ENCODE measurements at regions not wholly inside any gene's neighbourhood (a gene's known extent, or its start where the extent isn't known, plus 50 kb on each side); places are given as distances from the start of the nearest gene placed in this dataset.

DNA sequence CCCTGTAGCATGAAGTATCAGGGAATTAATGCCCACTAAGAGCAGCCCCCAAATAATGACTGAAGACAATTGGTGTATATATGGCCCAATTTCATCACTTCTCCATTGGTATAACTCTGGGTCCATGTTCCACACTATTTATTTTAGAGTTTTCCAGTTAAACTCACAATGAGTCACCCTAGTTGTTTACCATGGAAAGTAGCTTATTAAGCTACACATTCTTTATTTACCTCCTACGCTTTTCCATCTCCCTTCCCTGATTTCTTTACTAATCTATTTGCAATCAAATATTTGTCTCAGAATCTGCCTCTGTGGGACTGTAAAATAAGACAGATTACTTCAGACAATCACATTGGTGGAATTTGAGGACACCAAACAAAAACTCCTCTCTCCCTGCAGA is 655.6 kb downstream of the SORCS1 start:
- POLR2A ChIA-PET, result no interaction called here
- Histone ChIP-seq H3K4me3 (ENCODE audit: low read depth, low read length) (no peak overlapping the region), H3K27me3 (ENCODE audit: control insufficient read depth, insufficient read depth, low read length) (no peaks in the 10 kb centered on the region), H3K36me3 (ENCODE audit: control insufficient read depth, insufficient read depth, low read length) (no peaks in the 10 kb centered on the region)
- TF ChIP-seq, protein P1, sequence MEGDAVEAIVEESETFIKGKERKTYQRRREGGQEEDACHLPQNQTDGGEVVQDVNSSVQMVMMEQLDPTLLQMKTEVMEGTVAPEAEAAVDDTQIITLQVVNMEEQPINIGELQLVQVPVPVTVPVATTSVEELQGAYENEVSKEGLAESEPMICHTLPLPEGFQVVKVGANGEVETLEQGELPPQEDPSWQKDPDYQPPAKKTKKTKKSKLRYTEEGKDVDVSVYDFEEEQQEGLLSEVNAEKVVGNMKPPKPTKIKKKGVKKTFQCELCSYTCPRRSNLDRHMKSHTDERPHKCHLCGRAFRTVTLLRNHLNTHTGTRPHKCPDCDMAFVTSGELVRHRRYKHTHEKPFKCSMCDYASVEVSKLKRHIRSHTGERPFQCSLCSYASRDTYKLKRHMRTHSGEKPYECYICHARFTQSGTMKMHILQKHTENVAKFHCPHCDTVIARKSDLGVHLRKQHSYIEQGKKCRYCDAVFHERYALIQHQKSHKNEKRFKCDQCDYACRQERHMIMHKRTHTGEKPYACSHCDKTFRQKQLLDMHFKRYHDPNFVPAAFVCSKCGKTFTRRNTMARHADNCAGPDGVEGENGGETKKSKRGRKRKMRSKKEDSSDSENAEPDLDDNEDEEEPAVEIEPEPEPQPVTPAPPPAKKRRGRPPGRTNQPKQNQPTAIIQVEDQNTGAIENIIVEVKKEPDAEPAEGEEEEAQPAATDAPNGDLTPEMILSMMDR (IDR thresholded peaks at IDR 0.05; ENCODE audit: insufficient read depth, low read depth, low read length), result no peak
- no peak for DNase-seq (ENCODE audit: low read depth)
- CTCF ChIA-PET, result no interaction called here

DNA sequence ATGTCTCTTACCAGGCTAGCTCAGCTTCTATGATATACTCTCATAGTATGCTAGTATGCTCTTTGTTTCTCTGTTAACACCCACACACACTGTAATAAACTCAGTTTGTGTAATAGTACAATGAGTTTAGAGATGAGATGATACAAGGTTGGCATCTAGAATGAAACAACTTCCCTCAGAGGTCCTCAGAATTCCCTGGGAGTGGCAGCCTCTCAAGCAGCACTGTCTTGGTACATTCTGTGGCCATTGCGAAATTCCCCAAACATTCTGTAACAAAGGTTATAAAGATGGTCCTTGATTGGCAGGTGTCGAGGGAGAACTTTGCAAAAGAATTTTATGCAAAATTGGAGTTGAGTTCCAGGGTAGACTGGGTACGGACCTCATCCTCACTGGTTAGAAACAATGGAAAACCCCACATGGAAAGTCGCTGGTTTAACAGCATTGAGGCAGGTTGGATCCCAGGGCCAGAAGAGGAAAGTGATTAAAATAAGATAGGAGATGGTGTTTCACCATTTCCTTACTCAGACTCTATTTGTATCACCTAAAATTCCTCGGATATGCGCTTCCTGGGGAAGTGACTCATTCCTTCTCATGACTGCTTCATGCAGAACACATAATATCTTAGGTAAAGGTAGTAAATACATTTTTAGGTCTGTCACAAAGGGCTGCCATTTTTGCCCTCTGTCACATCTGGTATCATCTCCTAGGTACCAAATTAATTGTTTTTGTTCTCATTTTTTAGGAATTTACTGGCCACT is 657.8 kb downstream of the SORCS1 start:
- DNase-seq (ENCODE audit: low read depth), result no peak

DNA sequence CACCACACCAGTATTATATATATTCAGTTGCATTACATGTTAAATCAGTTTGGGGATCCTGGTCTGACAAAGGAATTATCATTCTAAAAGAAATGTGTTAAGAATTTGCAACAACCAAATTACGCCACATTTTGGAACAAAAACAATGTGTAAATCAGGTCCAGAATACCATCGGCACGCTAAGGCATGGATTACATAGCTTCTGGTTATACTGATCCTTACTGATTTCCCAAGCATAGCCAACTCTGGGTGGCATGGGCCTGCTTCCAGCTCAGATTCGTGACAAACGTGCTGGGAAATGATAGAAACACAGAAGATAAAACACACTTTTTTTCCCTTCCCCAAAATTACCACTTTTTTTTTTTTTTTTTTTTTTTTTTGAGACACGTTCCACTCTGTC is 660.0 kb downstream of the SORCS1 start:
- H3K4me3 ChIP-seq (ENCODE audit: low read depth, low read length), result no peak overlapping the region
- TF ChIP-seq, protein P1 (IDR thresholded peaks at IDR 0.05; ENCODE audit: insufficient read depth, low read depth, low read length), result no peak
- H3K27me3 ChIP-seq (ENCODE audit: control insufficient read depth, insufficient read depth, low read length), result no peaks in the 10 kb centered on the region
- ChIA-PET CTCF (no interaction called here), POLR2A (no interaction called here)
- no peaks in the 10 kb centered on the region for H3K36me3 ChIP-seq (ENCODE audit: control insufficient read depth, insufficient read depth, low read length)
- DNase-seq (ENCODE audit: low read depth), result no peak

More for the DNA sequence above, 657.8 kb downstream of the SORCS1 start:
- Histone ChIP-seq H3K36me3 (ENCODE audit: control insufficient read depth, insufficient read depth, low read length) (no peaks in the 10 kb centered on the region), H3K27me3 (ENCODE audit: control insufficient read depth, insufficient read depth, low read length) (no peaks in the 10 kb centered on the region), H3K4me3 (ENCODE audit: low read depth, low read length) (no peak overlapping the region)
- ChIA-PET POLR2A (no interaction called here), CTCF (no interaction called here)
- TF ChIP-seq, protein P1 (IDR thresholded peaks at IDR 0.05; ENCODE audit: insufficient read depth, low read depth, low read length), result no peak

DNA sequence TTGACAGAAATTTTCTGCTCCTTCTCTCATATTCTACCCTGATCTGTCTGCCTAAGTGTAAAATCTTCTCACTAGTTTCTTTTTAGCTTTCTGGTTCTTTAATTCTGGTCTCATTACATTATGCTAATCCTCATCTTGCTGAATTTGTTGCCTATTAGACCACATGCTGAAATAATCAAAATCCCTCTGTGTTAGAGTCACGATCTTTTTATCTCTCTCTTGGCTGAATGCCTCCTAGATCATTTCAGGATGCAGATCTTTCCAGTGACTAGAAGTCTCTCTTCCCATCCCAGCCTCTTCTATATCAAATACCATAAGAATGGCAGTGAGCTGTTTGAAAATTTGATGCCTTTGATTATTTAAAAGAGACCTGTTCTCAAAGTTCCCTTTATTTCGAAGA is 661.9 kb downstream of the SORCS1 start:
- H3K36me3 ChIP-seq (ENCODE audit: control insufficient read depth, insufficient read depth, low read length), result no peaks in the 10 kb centered on the region
- DNase-seq (ENCODE audit: low read depth), result no peak
- ChIA-PET POLR2A (no interaction called here), CTCF (no interaction called here)
- no peaks in the 10 kb centered on the region for H3K27me3 ChIP-seq (ENCODE audit: control insufficient read depth, insufficient read depth, low read length)
- TF ChIP-seq, protein P1 (IDR thresholded peaks at IDR 0.05; ENCODE audit: insufficient read depth, low read depth, low read length), result no peak
- H3K4me3 ChIP-seq (ENCODE audit: low read depth, low read length), result no peak overlapping the region

DNA sequence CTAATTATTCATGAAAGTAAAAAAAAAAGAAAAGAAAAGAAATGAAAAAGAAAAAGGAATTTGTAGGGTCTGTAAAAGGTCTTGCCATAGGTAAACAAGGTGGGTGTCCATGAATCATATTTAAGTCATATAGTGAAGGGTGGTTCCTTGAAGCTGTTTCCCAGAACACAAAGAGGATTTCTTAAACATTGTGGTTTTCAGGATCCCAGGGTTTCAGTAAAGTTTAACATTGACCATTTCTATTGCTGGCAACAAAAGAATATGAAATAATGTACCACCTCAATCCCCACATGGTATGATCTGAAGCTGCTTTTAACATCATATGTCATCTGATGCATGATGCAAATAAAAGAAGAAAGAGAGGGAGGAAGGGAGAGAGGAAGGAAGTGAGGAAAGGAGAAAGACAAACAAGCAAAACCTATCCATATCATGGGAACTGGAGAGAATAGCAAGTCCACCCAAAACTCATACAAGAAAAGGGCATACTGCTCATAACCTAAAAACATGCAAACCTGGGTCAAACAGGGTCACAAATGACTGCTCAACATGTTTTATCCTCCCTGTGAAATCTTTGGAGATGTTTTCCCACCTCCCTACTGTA is 663.5 kb downstream of the SORCS1 start:
- Histone ChIP-seq H3K27me3 (ENCODE audit: control insufficient read depth, insufficient read depth, low read length) (no peaks in the 10 kb centered on the region), H3K36me3 (ENCODE audit: control insufficient read depth, insufficient read depth, low read length) (no peaks in the 10 kb centered on the region), H3K4me3 (ENCODE audit: low read depth, low read length) (no peak overlapping the region)
- POLR2A ChIA-PET, result no interaction called here
- TF ChIP-seq, protein P1 (IDR thresholded peaks at IDR 0.05; ENCODE audit: insufficient read depth, low read depth, low read length), result no peak
- CTCF ChIA-PET, result no interaction called here
- DNase-seq (ENCODE audit: low read depth), result no peak
